Gastroesophageal sphincter (tissue), 4 donors: ENCODE measurements at regions not wholly inside any gene's neighbourhood (a gene's known extent, or its start where the extent isn't known, plus 50 kb on each side); places are given as distances from the start of the nearest gene placed in this dataset.

ENCODE experiments used
- ATAC-seq: fragments of 150-250 bp; one replicate; pipeline ENCODE4 v1.9.1; 2016; ENCODE audit warnings: mild to moderate bottlenecking, moderate library complexity
- H3K27ac ChIP-seq, 4 donors: fragments of 200-600 bp; sonication (generic) in 3 of 4; 1 replicate in 3 of 4; 2 replicates in 1 of 4; pipeline ENCODE4 v1.5.1; 2016 to 2019
- H3K27me3 ChIP-seq: fragments of 200-600 bp; sonication (generic); one replicate; pipeline ENCODE4 v1.5.1; 2019
- H3K36me3 ChIP-seq, 2 donors: fragments of 200-600 bp; sonication (generic); one replicate each; pipeline ENCODE4 v1.5.1; 2019; ENCODE audit warnings: control low read depth in 1 of 2
- H3K4me1 ChIP-seq, 3 donors: fragments of 200-600 bp; sonication (generic); 1 replicate in 2 of 3; 2 replicates in 1 of 3; pipeline ENCODE4 v1.5.1; 2016 to 2019; ENCODE audit warnings: control low read depth in 2 of 3
- H3K4me3 ChIP-seq, 2 donors: fragments of 200-600 bp; sonication (generic); one replicate each; pipeline ENCODE4 v1.5.1; 2019; ENCODE audit warnings: mild to moderate bottlenecking in 1 of 2, moderate library complexity in 1 of 2
- H3K9me3 ChIP-seq, 3 donors: fragments of 200-600 bp; sonication (generic); one replicate each; pipeline ENCODE4 v1.5.1; 2017 to 2019; ENCODE audit warnings: control low read depth in 2 of 3
- EP300 ChIP-seq: sonication (generic); formaldehyde crosslinking; IDR thresholded peaks from one replicate; pipeline ENCODE4 v1.6.1; 2017; ENCODE audit warnings: antibody characterized with exemption, mild to moderate bottlenecking
- POLR2A ChIP-seq, 2 donors: fragments of 450-650 bp; IDR thresholded peaks; one replicate each; pipeline ENCODE4 v1.6.1; 2017; ENCODE audit warnings: antibody characterized with exemption in 2 of 2, mild to moderate bottlenecking in 2 of 2, moderate library complexity in 1 of 2
- POLR2AphosphoS5 ChIP-seq: sonication (generic); formaldehyde crosslinking; IDR thresholded peaks from one replicate; pipeline ENCODE4 v1.6.1; 2017; ENCODE audit warnings: antibody characterized with exemption
- WGBS, 2 donors: methylation state at CpG; one replicate each; pipeline ENCODE4 v1.1.5; 2018; ENCODE audit warnings: low coverage in 1 of 2; 5-methylcytosine and 5-hydroxymethylcytosine counted together
- TF ChIP-seq, protein P1 (sequence below), 4 experiments: fragments of 200-600 bp in 2 of 4; fragments of 450-650 bp in 2 of 4; sonication (generic) in 1 of 4; IDR thresholded peaks; one replicate each; pipeline ENCODE4 v1.5.1; 2017 to 2019; ENCODE audit warnings: antibody characterized with exemption in 4 of 4, mild to moderate bottlenecking in 2 of 4, moderate library complexity in 2 of 4

DNA sequence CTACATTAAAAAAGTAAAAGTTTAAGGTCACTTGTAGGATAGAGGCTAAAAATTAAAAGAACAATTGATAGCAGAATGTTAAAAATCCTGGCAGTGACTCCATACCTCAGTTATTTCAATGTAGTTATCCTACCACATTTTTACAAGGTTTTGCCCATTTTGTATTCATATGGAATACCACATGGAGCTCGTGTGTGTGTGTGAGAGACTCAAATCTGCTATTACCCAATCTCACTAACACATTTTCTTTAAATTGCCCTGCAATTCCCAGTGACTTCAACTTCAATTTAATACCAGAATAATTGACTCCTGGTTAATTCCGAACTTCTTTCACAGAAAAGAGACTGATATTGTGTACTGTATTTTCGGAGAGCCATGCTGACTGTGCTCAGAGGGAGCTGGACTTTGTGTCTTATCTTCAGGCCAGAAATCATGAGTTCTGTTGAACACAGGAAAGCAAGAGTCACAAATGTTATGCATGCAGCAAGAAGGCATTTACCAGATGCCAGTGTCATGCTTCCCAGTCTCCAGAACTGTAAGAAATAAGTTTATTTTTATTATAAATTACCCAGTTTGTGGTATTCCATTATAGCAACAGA is 529.0 kb upstream of the NECTIN3 start:
- Histone ChIP-seq H3K27me3 (no peaks in the 10 kb centered on the region), H3K4me3 (no peak overlapping the region), H3K27ac (no peak overlapping the region), H3K36me3 (no peaks in the 10 kb centered on the region), H3K4me1 (no peaks in the 10 kb centered on the region), H3K9me3 (no peaks in the 10 kb centered on the region)
- 58 to 88% methylated on average over 3 of the region's 3 CpGs for WGBS, 2 donors
- ATAC-seq = no peak
- TF ChIP-seq EP300 (no peak), POLR2A (IDR thresholded peaks at IDR 0.05) (no peak), POLR2AphosphoS5 (no peak)
- TF ChIP-seq, protein P1, sequence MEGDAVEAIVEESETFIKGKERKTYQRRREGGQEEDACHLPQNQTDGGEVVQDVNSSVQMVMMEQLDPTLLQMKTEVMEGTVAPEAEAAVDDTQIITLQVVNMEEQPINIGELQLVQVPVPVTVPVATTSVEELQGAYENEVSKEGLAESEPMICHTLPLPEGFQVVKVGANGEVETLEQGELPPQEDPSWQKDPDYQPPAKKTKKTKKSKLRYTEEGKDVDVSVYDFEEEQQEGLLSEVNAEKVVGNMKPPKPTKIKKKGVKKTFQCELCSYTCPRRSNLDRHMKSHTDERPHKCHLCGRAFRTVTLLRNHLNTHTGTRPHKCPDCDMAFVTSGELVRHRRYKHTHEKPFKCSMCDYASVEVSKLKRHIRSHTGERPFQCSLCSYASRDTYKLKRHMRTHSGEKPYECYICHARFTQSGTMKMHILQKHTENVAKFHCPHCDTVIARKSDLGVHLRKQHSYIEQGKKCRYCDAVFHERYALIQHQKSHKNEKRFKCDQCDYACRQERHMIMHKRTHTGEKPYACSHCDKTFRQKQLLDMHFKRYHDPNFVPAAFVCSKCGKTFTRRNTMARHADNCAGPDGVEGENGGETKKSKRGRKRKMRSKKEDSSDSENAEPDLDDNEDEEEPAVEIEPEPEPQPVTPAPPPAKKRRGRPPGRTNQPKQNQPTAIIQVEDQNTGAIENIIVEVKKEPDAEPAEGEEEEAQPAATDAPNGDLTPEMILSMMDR (IDR thresholded peaks at IDR 0.05) = no peak

- H3K27ac ChIP-seq = no peak overlapping the region
- no peaks in the 10 kb centered on the region for H3K36me3 ChIP-seq
- H3K4me3 ChIP-seq = no peak overlapping the region
- no peak for ATAC-seq
- 100% methylated on average over 1 of the region's 1 CpG for WGBS, 2 donors
- no peaks in the 10 kb centered on the region for H3K9me3 ChIP-seq
- TF ChIP-seq POLR2A (IDR thresholded peaks at IDR 0.05) = no peak
- no peaks in the 10 kb centered on the region for H3K27me3 ChIP-seq
- H3K4me1 ChIP-seq = no peaks in the 10 kb centered on the region
Measured at GRCh38 chr3:110544730-110545129, 526.9 kb upstream of the NECTIN3 start.

- WGBS, 2 donors = 49 to 62% methylated on average over 3 to 5 of the region's 5 CpGs
- Histone ChIP-seq H3K4me3 (no peak overlapping the region), H3K27me3 (no peaks in the 10 kb centered on the region), H3K9me3 (no peaks in the 10 kb centered on the region), H3K27ac (no peak overlapping the region), H3K4me1 (no peaks in the 10 kb centered on the region), H3K36me3 (no peaks in the 10 kb centered on the region)
- ATAC-seq = no peak
- TF ChIP-seq POLR2AphosphoS5 = no peak
- TF ChIP-seq, protein P1 (IDR thresholded peaks at IDR 0.05) = no peak
- TF ChIP-seq EP300 = no peak
- TF ChIP-seq POLR2A (IDR thresholded peaks at IDR 0.05) = no peak
Measured at GRCh38 chr3:110550511-110550910, 521.1 kb upstream of the NECTIN3 start.

- Histone ChIP-seq H3K36me3 (no peaks in the 10 kb centered on the region), H3K4me1 (no peaks in the 10 kb centered on the region), H3K27me3 (no peaks in the 10 kb centered on the region), H3K9me3 (no peaks in the 10 kb centered on the region), H3K27ac (no peak overlapping the region), H3K4me3 (no peak overlapping the region)
- no peak for TF ChIP-seq POLR2AphosphoS5
- TF ChIP-seq POLR2A (IDR thresholded peaks at IDR 0.05) = no peak
- TF ChIP-seq, protein P1 (IDR thresholded peaks at IDR 0.05) = no peak
- no peak for TF ChIP-seq EP300
- no peak for ATAC-seq
- 100% methylated on average over 1 of the region's 1 CpG; no CpG with 5 or more reads in 1 of the 2 donors for WGBS, 2 donors
Measured at GRCh38 chr3:110562621-110563020, 509.0 kb upstream of the NECTIN3 start.

DNA sequence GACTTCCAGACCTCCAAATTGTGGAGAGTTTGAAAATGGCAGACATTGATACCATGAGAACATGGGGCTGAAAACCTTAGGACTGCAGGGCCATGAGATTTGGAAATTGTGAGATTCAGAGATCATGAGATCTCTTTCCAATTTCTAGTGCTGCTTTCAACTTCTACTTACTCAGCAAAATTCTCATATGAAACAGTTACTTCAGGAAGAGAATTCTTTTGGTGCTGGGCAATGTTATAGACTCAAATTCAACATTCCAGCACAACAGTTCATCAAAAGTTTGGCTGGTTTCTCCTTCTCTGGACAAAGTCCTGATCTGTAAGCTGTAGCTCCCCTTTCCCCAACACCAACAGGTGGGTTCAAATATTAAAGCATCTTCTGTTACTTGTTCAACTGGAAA is 506.9 kb upstream of the NECTIN3 start:
- no peak for TF ChIP-seq POLR2AphosphoS5
- no peak for TF ChIP-seq EP300
- no peak for TF ChIP-seq POLR2A (IDR thresholded peaks at IDR 0.05)
- TF ChIP-seq, protein P1 (IDR thresholded peaks at IDR 0.05) = no peak
- Histone ChIP-seq H3K27ac (no peak overlapping the region), H3K9me3 (no peaks in the 10 kb centered on the region), H3K36me3 (no peaks in the 10 kb centered on the region), H3K27me3 (no peaks in the 10 kb centered on the region), H3K4me3 (no peak overlapping the region), H3K4me1 (no peaks in the 10 kb centered on the region)
- no peak for ATAC-seq
